A549 (cell line): ENCODE measurements at regions not wholly inside any gene's neighbourhood (a gene's known extent, or its start where the extent isn't known, plus 50 kb on each side); places are given as distances from the start of the nearest gene placed in this dataset.

Experiments used
- ATAC-seq, 2 experiments: fragments of 200-7000 bp in 1 of 2; fragments of >200 bp in 1 of 2; cut with Nextera tagmentation in 1 of 2; cut with Tn5 transposase in 1 of 2; 3 replicates each; pipeline versions ENCODE4 v1.8.0 to v1.9.1; 2018 to 2020; ENCODE audit warnings: mild to moderate bottlenecking in 1 of 2, moderate library complexity in 1 of 2
- CTCF ChIA-PET: fragments of 300-600 bp; sonication (Branson Sonifier 250); formaldehyde crosslinking; extraction: SDS; loops from one replicate; lab custom pipeline; 2021; ENCODE audit warnings: antibody characterized with exemption, inconsistent platforms; lab: Yijun Ruan, JAX
- POLR2A ChIA-PET: fragments of 350-600 bp; formaldehyde crosslinking; extraction: SDS; loops from one replicate; lab custom pipeline; 2021; ENCODE audit warnings: antibody characterized with exemption, inconsistent platforms; lab: Yijun Ruan, JAX
- DNase-seq, 2 experiments: peaks; one replicate each; pipeline versions ENCODE4 v3.0.0 to v3.0.0-alpha.2; 2011 to 2016; ENCODE audit warnings: low read depth in 1 of 2, low spot score in 1 of 2
- FAIRE-seq: peaks from 2 replicates; lab custom pipeline; 2011; peaks lifted over from hg19 to GRCh38; lab: Jason Lieb, UNC
- H3K27ac ChIP-seq, 2 experiments: fragments of >200 bp; sonication (Bioruptor Twin); formaldehyde crosslinking; 3 replicates each; pipeline ENCODE4 v1.5.1; 2016 to 2017
- H3K4me1 ChIP-seq: fragments of >200 bp; sonication (Bioruptor Twin); formaldehyde crosslinking; 3 replicates; pipeline ENCODE4 v1.6.1; 2016
- H3K4me2 ChIP-seq: fragments of >200 bp; sonication (Bioruptor Twin); formaldehyde crosslinking; 3 replicates; pipeline ENCODE4 v1.6.1; 2016
- H3K4me3 ChIP-seq: fragments of >200 bp; sonication (Bioruptor Twin); formaldehyde crosslinking; 3 replicates; pipeline ENCODE4 v1.5.1; 2016
- H3K9me3 ChIP-seq: fragments of >200 bp; sonication (Bioruptor Twin); formaldehyde crosslinking; 3 replicates; pipeline ENCODE4 v1.6.1; 2016
- BHLHE40 ChIP-seq: IDR thresholded peaks from 2 replicates; pipeline ENCODE4 v1.6.1; 2012; ENCODE audit warnings: low read depth, low read length, inconsistent platforms
- CBX8 ChIP-seq: fragments of 200-600 bp; sonication (generic); IDR thresholded peaks from 2 replicates; pipeline ENCODE4 v1.6.1; 2016
- CEBPB ChIP-seq, 2 experiments: fragments of >200 bp in 1 of 2; sonication (Bioruptor Twin) in 1 of 2; formaldehyde crosslinking in 1 of 2; IDR thresholded peaks; 2 replicates each; pipeline ENCODE4 v1.6.1; 2012 to 2016
- CHD4 ChIP-seq: fragments of 200-600 bp; sonication (generic); IDR thresholded peaks from 2 replicates; pipeline ENCODE4 v1.6.1; 2016; ENCODE audit warnings: antibody characterized with exemption, mild to moderate bottlenecking, borderline replicate concordance
- EHF ChIP-seq: fragments of 250-450 bp; sonication (Bioruptor Pico); IDR thresholded peaks from 2 replicates; pipeline ENCODE4 v1.5.0; 2020; ENCODE audit warnings: mild to moderate bottlenecking
- FOSB ChIP-seq: fragments of 250-450 bp; sonication (Bioruptor Pico); IDR thresholded peaks from 2 replicates; pipeline ENCODE4 v1.5.0; 2020; ENCODE audit warnings: mild to moderate bottlenecking, moderate library complexity
- GATA3 ChIP-seq: IDR thresholded peaks from 2 replicates; pipeline ENCODE4 v1.6.1; 2012; ENCODE audit warnings: borderline replicate concordance
- JUN ChIP-seq, 2 experiments: fragments of >200 bp; sonication (Bioruptor Twin); formaldehyde crosslinking; IDR thresholded peaks; 2 replicates in 1 of 2; 3 replicates in 1 of 2; pipeline ENCODE4 v1.6.1; 2016 to 2017
- KDM5A ChIP-seq: fragments of 200-600 bp; sonication (generic); IDR thresholded peaks from 2 replicates; pipeline ENCODE4 v1.6.1; 2016; ENCODE audit warnings: antibody characterized with exemption, mild to moderate bottlenecking
- MAFK ChIP-seq: fragments of 450-650 bp; IDR thresholded peaks from 2 replicates; pipeline ENCODE4 v1.6.1; 2014; ENCODE audit not compliant: partially characterized antibody
- MAZ ChIP-seq: fragments of 150-350 bp; IDR thresholded peaks from 2 replicates; pipeline ENCODE4 v1.6.1; 2014; ENCODE audit warnings: antibody characterized with exemption, low read depth, low read length, borderline replicate concordance
- NR3C1 ChIP-seq: fragments of >200 bp; sonication (Bioruptor Twin); formaldehyde crosslinking; IDR thresholded peaks from 3 replicates; pipeline ENCODE4 v1.6.1; 2017
- RCOR1 ChIP-seq: fragments of 150-350 bp; IDR thresholded peaks from 2 replicates; pipeline ENCODE4 v1.6.1; 2014; ENCODE audit warnings: antibody characterized with exemption, low read length, low read depth
- RNF2 ChIP-seq: fragments of 200-600 bp; sonication (generic); IDR thresholded peaks from 2 replicates; pipeline ENCODE4 v1.6.1; 2016; ENCODE audit warnings: low read depth, mild to moderate bottlenecking, antibody characterized with exemption, moderate library complexity, borderline replicate concordance
- TFCP2L1 ChIP-seq: fragments of 250-450 bp; sonication (Bioruptor Pico); IDR thresholded peaks from 2 replicates; pipeline ENCODE4 v1.5.0; 2021; ENCODE audit warnings: mild to moderate bottlenecking
- ZFP36 ChIP-seq: fragments of 450-650 bp; IDR thresholded peaks from 2 replicates; pipeline ENCODE4 v1.6.1; 2014; ENCODE audit warnings: borderline replicate concordance; ENCODE audit not compliant: partially characterized antibody
- ZSCAN20 ChIP-seq: fragments of 250-450 bp; sonication (Bioruptor Pico); IDR thresholded peaks from 2 replicates; pipeline ENCODE4 v1.8.0; 2022; ENCODE audit warnings: mild to moderate bottlenecking, moderate library complexity
- WGBS: methylation state at CpG from one replicate; pipeline ENCODE4 v1.1.6; 2017; ENCODE audit errors: missing lambda C conversion rate; 5-methylcytosine and 5-hydroxymethylcytosine counted together
- TF ChIP-seq, protein P1 (sequence below): fragments of 450-650 bp; IDR thresholded peaks from 2 replicates; pipeline ENCODE4 v1.6.1; 2014; ENCODE audit warnings: antibody characterized with exemption
- TF ChIP-seq, protein P2 (sequence below): IDR thresholded peaks from 2 replicates; pipeline ENCODE4 v1.6.1; 2012
- TF ChIP-seq, protein P3 (sequence below): IDR thresholded peaks from 2 replicates; pipeline ENCODE4 v1.6.1; 2012; ENCODE audit warnings: low read depth, borderline replicate concordance
- TF ChIP-seq, protein P4 (sequence below): fragments of 250-450 bp; sonication (Bioruptor Pico); IDR thresholded peaks from 2 replicates; pipeline ENCODE4 v1.5.0; 2020; ENCODE audit warnings: low read depth, mild to moderate bottlenecking, moderate library complexity
- TF ChIP-seq, protein P5 (sequence below): fragments of 200-600 bp; sonication (generic); IDR thresholded peaks from 2 replicates; pipeline ENCODE4 v1.6.1; 2016; ENCODE audit warnings: antibody characterized with exemption, mild to moderate bottlenecking, moderate library complexity

DNA sequence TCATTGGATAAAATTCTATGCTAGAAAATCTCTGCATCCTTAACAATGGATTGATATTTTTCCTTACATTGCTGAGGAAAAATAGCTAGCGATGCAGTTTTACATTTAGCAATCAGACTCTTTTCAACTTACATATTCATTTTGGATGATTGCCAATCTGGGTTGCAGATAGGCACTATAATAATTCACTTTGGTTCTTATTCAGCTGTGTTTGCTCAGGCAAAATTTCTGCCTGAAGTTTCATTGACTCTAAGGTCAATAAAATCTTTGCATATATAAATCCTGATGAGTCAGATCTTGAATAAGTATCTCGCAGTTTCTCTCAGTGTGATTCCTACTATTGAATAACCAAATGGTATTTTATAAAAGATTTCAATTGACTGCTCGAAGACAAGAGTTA, 1105.8 kb downstream of the CDH18 start:
- Histone ChIP-seq H3K4me2 (no peak overlapping the region), H3K27ac (no peak overlapping the region), H3K9me3 (no peaks in the 10 kb centered on the region), H3K4me3 (no peak overlapping the region), H3K4me1 (no peaks in the 10 kb centered on the region)
- TF ChIP-seq, protein P1, sequence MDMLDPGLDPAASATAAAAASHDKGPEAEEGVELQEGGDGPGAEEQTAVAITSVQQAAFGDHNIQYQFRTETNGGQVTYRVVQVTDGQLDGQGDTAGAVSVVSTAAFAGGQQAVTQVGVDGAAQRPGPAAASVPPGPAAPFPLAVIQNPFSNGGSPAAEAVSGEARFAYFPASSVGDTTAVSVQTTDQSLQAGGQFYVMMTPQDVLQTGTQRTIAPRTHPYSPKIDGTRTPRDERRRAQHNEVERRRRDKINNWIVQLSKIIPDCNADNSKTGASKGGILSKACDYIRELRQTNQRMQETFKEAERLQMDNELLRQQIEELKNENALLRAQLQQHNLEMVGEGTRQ, result no peak
- TF ChIP-seq MAFK, result peak; percentile 8
- TF ChIP-seq, protein P2, sequence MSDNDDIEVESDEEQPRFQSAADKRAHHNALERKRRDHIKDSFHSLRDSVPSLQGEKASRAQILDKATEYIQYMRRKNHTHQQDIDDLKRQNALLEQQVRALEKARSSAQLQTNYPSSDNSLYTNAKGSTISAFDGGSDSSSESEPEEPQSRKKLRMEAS, result no peak
- TF ChIP-seq RNF2, result no peak
- TF ChIP-seq KDM5A, result no peak
- no peak for TF ChIP-seq FOSB
- ChIA-PET CTCF (interaction anchor here (0.9 kb wide), 1 partner anchor 38 kb away, joined by 3 read pairs; no protein-coding TSS in a partner anchor), POLR2A (no interaction called here)
- ATAC-seq, result no peak
- no peak for DNase-seq
- FAIRE-seq, result no peak
- WGBS, result 8% methylated on average over 3 of the region's 3 CpGs

DNA sequence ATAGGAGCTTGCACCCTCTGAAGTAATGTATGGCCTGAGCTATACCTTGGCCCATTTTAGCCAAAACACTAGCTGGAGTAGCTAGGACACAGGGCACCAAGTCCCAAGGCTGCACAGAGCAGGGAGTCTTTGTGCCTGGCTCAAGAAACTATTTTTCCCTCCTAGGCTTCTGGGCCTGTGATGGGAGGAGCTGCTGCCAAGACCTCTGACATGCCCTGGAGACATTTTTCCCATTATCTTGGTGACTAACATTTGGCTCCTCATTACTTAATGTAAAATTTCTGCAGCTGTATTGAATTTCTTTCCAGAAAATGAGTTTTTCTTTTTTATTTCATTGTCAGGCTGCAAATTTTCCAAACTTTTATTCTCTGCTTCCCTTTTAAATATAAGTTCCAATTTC, 1099.2 kb downstream of the CDH18 start:
- Histone ChIP-seq H3K27ac (no peak overlapping the region), H3K4me2 (no peak overlapping the region), H3K4me1 (no peaks in the 10 kb centered on the region), H3K9me3 (no peaks in the 10 kb centered on the region), H3K4me3 (no peak overlapping the region)
- CTCF ChIA-PET, result no interaction called here
- DNase-seq, result no peak
- POLR2A ChIA-PET, result no interaction called here
- no peak for TF ChIP-seq ZFP36
- TF ChIP-seq TFCP2L1 (CRISPR knock-in tag), result no peak
- TF ChIP-seq GATA3, result no peak
- no peak for TF ChIP-seq MAZ
- no peak for TF ChIP-seq ZSCAN20 (CRISPR knock-in tag)
- TF ChIP-seq, protein P3, sequence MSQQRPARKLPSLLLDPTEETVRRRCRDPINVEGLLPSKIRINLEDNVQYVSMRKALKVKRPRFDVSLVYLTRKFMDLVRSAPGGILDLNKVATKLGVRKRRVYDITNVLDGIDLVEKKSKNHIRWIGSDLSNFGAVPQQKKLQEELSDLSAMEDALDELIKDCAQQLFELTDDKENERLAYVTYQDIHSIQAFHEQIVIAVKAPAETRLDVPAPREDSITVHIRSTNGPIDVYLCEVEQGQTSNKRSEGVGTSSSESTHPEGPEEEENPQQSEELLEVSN, result no peak
- TF ChIP-seq RCOR1, result no peak
- no peak for TF ChIP-seq EHF
- TF ChIP-seq RNF2, result no peak
- TF ChIP-seq CBX8, result no peak
- TF ChIP-seq, protein P4, sequence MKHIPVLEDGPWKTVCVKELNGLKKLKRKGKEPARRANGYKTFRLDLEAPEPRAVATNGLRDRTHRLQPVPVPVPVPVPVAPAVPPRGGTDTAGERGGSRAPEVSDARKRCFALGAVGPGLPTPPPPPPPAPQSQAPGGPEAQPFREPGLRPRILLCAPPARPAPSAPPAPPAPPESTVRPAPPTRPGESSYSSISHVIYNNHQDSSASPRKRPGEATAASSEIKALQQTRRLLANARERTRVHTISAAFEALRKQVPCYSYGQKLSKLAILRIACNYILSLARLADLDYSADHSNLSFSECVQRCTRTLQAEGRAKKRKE (CRISPR knock-in tag), result no peak
- TF ChIP-seq CEBPB (IDR thresholded peaks at IDR 0.05), result no peak
- no peak for TF ChIP-seq JUN (IDR thresholded peaks at IDR 0.05)
- TF ChIP-seq, protein P5, sequence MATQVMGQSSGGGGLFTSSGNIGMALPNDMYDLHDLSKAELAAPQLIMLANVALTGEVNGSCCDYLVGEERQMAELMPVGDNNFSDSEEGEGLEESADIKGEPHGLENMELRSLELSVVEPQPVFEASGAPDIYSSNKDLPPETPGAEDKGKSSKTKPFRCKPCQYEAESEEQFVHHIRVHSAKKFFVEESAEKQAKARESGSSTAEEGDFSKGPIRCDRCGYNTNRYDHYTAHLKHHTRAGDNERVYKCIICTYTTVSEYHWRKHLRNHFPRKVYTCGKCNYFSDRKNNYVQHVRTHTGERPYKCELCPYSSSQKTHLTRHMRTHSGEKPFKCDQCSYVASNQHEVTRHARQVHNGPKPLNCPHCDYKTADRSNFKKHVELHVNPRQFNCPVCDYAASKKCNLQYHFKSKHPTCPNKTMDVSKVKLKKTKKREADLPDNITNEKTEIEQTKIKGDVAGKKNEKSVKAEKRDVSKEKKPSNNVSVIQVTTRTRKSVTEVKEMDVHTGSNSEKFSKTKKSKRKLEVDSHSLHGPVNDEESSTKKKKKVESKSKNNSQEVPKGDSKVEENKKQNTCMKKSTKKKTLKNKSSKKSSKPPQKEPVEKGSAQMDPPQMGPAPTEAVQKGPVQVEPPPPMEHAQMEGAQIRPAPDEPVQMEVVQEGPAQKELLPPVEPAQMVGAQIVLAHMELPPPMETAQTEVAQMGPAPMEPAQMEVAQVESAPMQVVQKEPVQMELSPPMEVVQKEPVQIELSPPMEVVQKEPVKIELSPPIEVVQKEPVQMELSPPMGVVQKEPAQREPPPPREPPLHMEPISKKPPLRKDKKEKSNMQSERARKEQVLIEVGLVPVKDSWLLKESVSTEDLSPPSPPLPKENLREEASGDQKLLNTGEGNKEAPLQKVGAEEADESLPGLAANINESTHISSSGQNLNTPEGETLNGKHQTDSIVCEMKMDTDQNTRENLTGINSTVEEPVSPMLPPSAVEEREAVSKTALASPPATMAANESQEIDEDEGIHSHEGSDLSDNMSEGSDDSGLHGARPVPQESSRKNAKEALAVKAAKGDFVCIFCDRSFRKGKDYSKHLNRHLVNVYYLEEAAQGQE, result no peak
- no peak for TF ChIP-seq NR3C1
- TF ChIP-seq BHLHE40, result no peak
- TF ChIP-seq CHD4, result no peak
- ATAC-seq, result no peak
- FAIRE-seq, result no peak
